Loucy (cell line): ENCODE measurements at regions not wholly inside any gene's neighbourhood (a gene's known extent, or its start where the extent isn't known, plus 50 kb on each side); places are given as distances from the start of the nearest gene placed in this dataset.
"Not testable (repeated sequence)": the region's sequence is repeated elsewhere in the genome, so short reads cannot be mapped to it uniquely, and the experiment has no call there.

Experiments
- H2AFZ ChIP-seq: fragments of 200-600 bp; sonication (generic); 2 replicates; pipeline ENCODE4 v1.6.0; 2016; ENCODE audit warnings: antibody characterized with exemption, mild to moderate bottlenecking, low read length, moderate library complexity
- H3F3A ChIP-seq: fragments of 200-600 bp; 2 replicates; pipeline ENCODE4 v1.6.0; 2016; ENCODE audit warnings: antibody characterized with exemption, low read depth, mild to moderate bottlenecking
- H3K27me3 ChIP-seq: fragments of 200-600 bp; sonication (generic); 2 replicates; pipeline ENCODE4 v1.6.1; 2014; ENCODE audit warnings: low read length, mild to moderate bottlenecking; ENCODE audit not compliant: insufficient read depth, poor library complexity, severe bottlenecking
- H3K36me3 ChIP-seq: fragments of 200-600 bp; sonication (generic); 2 replicates; pipeline ENCODE4 v1.6.1; 2016; ENCODE audit warnings: low read length; ENCODE audit not compliant: insufficient read depth
- H3K4me1 ChIP-seq: fragments of 200-600 bp; sonication (generic); 2 replicates; pipeline ENCODE4 v1.5.1; 2014; ENCODE audit warnings: low read length, mild to moderate bottlenecking; ENCODE audit not compliant: insufficient read depth, poor library complexity, severe bottlenecking
- H3K4me2 ChIP-seq: fragments of 200-600 bp; sonication (generic); 2 replicates; pipeline ENCODE4 v1.6.0; 2014; ENCODE audit warnings: antibody characterized with exemption, low read length, low read depth, mild to moderate bottlenecking; ENCODE audit not compliant: poor library complexity, severe bottlenecking
- H3K4me3 ChIP-seq: fragments of 200-600 bp; sonication (generic); 2 replicates; pipeline ENCODE4 v1.5.1; 2014; ENCODE audit warnings: low read length, mild to moderate bottlenecking, mixed read lengths; ENCODE audit not compliant: poor library complexity, severe bottlenecking
- H3K79me2 ChIP-seq: fragments of 200-600 bp; sonication (generic); 2 replicates; pipeline ENCODE4 v1.6.1; 2014; ENCODE audit warnings: low read length; ENCODE audit not compliant: insufficient read depth
- H3K9ac ChIP-seq: fragments of 200-600 bp; sonication (generic); 2 replicates; pipeline ENCODE4 v1.6.0; 2014; ENCODE audit warnings: mild to moderate bottlenecking, low read depth, low read length, moderate library complexity; ENCODE audit not compliant: poor library complexity, severe bottlenecking
- H3K9me2 ChIP-seq: fragments of 200-600 bp; sonication (generic); replicated peaks from 2 replicates; pipeline ENCODE4 v1.6.1; 2016; ENCODE audit warnings: low read depth, low read length, mixed read lengths
- H3K9me3 ChIP-seq: fragments of 200-600 bp; sonication (generic); 2 replicates; pipeline ENCODE4 v1.6.1; 2014; ENCODE audit warnings: mild to moderate bottlenecking, antibody characterized with exemption, low read length, low read depth; ENCODE audit not compliant: insufficient read depth
- H4K20me1 ChIP-seq: fragments of 200-600 bp; sonication (generic); 2 replicates; pipeline ENCODE4 v1.6.0; 2014; ENCODE audit warnings: antibody characterized with exemption, low read length, mild to moderate bottlenecking; ENCODE audit not compliant: insufficient read depth, poor library complexity, severe bottlenecking
- EZH2phosphoT487 ChIP-seq: fragments of 200-600 bp; IDR thresholded peaks from 2 replicates; pipeline ENCODE4 v1.6.1; 2018; ENCODE audit warnings: antibody characterized with exemption, mild to moderate bottlenecking, moderate library complexity, borderline replicate concordance
- TF ChIP-seq, protein P1 (sequence below): fragments of 200-600 bp; sonication (generic); conservative IDR thresholded peaks from 2 replicates; pipeline ENCODE4 v1.5.1; 2014; ENCODE audit warnings: mild to moderate bottlenecking, antibody characterized with exemption, low read length

DNA sequence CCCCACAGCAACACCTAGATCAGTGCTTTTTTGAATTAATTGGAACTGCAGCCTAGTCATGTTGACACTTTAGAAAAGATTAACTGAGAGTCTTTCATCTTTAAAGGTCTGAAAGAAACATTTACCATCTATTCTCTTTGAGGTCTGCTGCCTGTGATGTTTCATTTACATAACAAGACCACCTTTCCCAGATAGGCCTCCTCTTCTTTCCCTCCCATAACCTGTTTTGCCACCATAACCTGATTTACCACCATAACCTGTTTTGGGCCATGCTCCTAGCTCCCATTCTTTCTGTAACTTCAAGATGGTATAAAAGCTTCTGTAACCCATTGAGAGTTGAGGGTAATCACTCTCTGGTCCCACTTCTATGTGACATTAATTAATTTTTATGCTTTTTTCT, 320.8 kb downstream of the PCDH20 start:
- H3K4me2 ChIP-seq: no peak overlapping the region
- no peak overlapping the region for H3K9ac ChIP-seq
- no peak for TF ChIP-seq EZH2phosphoT487
- TF ChIP-seq, protein P1, sequence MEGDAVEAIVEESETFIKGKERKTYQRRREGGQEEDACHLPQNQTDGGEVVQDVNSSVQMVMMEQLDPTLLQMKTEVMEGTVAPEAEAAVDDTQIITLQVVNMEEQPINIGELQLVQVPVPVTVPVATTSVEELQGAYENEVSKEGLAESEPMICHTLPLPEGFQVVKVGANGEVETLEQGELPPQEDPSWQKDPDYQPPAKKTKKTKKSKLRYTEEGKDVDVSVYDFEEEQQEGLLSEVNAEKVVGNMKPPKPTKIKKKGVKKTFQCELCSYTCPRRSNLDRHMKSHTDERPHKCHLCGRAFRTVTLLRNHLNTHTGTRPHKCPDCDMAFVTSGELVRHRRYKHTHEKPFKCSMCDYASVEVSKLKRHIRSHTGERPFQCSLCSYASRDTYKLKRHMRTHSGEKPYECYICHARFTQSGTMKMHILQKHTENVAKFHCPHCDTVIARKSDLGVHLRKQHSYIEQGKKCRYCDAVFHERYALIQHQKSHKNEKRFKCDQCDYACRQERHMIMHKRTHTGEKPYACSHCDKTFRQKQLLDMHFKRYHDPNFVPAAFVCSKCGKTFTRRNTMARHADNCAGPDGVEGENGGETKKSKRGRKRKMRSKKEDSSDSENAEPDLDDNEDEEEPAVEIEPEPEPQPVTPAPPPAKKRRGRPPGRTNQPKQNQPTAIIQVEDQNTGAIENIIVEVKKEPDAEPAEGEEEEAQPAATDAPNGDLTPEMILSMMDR: no peak
- H2AFZ ChIP-seq: no peak overlapping the region
- no peaks in the 10 kb centered on the region for H3K27me3 ChIP-seq
- H3F3A ChIP-seq: no peaks in the 10 kb centered on the region
- no peaks in the 10 kb centered on the region for H3K79me2 ChIP-seq
- no peaks in the 10 kb centered on the region for H3K4me1 ChIP-seq
- no peak overlapping the region for H3K4me3 ChIP-seq
- H3K9me3 ChIP-seq: no peaks in the 10 kb centered on the region
- no peaks in the 10 kb centered on the region for H3K36me3 ChIP-seq
- no peaks in the 10 kb centered on the region for H4K20me1 ChIP-seq
- no peaks in the 10 kb centered on the region for H3K9me2 ChIP-seq

DNA sequence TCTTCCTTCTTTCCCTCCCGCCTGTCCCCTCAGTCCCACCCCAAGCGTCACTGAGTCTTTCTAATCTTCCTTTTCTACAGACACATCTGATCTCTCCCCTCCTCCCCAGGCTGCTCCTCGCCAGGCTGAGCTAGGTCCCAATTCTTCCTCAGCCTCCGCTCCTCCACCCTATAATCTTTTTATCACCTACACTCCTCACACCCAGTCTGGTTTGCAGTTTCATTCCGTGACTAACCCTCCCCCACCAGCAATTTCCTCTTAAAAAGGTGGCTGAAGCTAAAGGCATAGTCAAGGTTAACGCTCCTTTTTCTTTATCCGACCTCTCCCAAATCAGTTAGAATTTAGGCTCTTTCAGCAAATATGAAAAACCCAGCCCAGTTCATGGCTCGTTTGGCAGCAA, 325.8 kb downstream of the PCDH20 start:
- not testable (repeated sequence) for H3K36me3 ChIP-seq, H4K20me1 ChIP-seq, H3K4me2 ChIP-seq, H3K27me3 ChIP-seq, H3K79me2 ChIP-seq, H3K9me2 ChIP-seq, H3K9me3 ChIP-seq, H3K4me3 ChIP-seq, H2AFZ ChIP-seq, H3K4me1 ChIP-seq, H3F3A ChIP-seq, H3K9ac ChIP-seq

DNA sequence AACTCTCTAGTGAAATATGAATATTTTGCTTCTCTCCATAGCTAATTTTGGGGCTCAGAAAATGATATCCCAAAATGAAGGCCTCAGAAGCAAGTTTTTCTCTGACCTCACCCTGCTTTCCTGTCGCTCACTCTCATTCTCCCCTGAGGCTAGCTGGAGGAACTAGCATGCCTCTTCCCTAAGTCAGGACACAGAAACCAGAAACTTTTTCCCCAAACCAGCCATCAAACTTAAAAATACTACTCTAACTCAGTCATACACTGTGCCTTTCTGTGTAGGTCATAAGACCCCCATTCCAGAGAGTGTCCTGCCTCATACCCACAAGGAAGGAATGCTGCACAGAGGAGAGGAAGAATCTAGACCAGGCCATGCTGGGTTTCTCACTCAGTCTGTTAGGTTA, 329.6 kb downstream of the PCDH20 start:
- Histone ChIP-seq H3K9ac (no peak overlapping the region), H3K9me3 (no peaks in the 10 kb centered on the region), H4K20me1 (no peaks in the 10 kb centered on the region), H3K36me3 (no peaks in the 10 kb centered on the region), H3F3A (no peaks in the 10 kb centered on the region), H3K4me2 (no peak overlapping the region), H3K27me3 (no peaks in the 10 kb centered on the region), H3K79me2 (no peaks in the 10 kb centered on the region), H2AFZ (no peak overlapping the region), H3K4me3 (no peak overlapping the region), H3K4me1 (no peaks in the 10 kb centered on the region), H3K9me2 (no peaks in the 10 kb centered on the region)
- TF ChIP-seq, protein P1: no peak
- no peak for TF ChIP-seq EZH2phosphoT487

DNA sequence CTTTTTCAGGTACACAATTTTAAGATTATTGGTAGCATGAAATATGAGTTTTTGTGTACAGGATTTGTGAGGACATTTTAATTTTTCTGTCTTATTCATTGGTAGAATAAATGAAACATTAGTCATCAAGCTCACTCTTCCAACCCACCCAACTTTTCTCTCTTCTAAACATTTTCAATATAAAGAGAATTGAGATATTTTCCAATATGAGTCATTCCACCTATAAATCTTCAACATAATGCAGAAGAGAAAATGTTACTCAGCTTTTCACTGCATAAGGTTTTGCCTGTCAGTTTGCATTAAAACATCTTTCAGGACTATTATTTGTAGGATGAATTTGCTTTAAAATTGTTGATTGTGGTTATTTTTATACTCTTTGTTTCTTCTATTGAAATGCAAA, 330.7 kb downstream of the PCDH20 start:
- H3K4me2 ChIP-seq: no peak overlapping the region
- TF ChIP-seq, protein P1: no peak
- H3K27me3 ChIP-seq: no peaks in the 10 kb centered on the region
- no peak overlapping the region for H2AFZ ChIP-seq
- no peaks in the 10 kb centered on the region for H3K36me3 ChIP-seq
- H3K79me2 ChIP-seq: no peaks in the 10 kb centered on the region
- no peaks in the 10 kb centered on the region for H3K9me3 ChIP-seq
- no peaks in the 10 kb centered on the region for H3K4me1 ChIP-seq
- H4K20me1 ChIP-seq: no peaks in the 10 kb centered on the region
- no peaks in the 10 kb centered on the region for H3K9me2 ChIP-seq
- no peaks in the 10 kb centered on the region for H3F3A ChIP-seq
- H3K9ac ChIP-seq: no peak overlapping the region
- no peak overlapping the region for H3K4me3 ChIP-seq
